ENCODE measurements at regions not wholly inside any gene's neighbourhood (a gene's known extent, or its start where the extent isn't known, plus 50 kb on each side); places are given as distances from the start of the nearest gene placed in this dataset.
"Not testable (repeated sequence)": the region's sequence is repeated elsewhere in the genome, so short reads cannot be mapped to it uniquely, and the experiment has no call there.

- intact Hi-C loops (cut with DNase I) = no loop called here
- DNase-seq = no peak
Measured at GRCh38 chr4:92198711-92199110, 105.1 kb upstream of the GRID2 start.

GRCh38 chr4:92199135-92199534, 104.6 kb upstream of the GRID2 start:
- intact Hi-C loops (cut with DNase I) = no loop called here
- DNase-seq = no peak

GRCh38 chr4:92210906-92211305, 92.9 kb upstream of the GRID2 start:
- intact Hi-C loops (cut with DNase I) = no loop called here
- DNase-seq = peak in 1 of 10 donors; percentile 26

GRCh38 chr4:92215476-92215875, 88.3 kb upstream of the GRID2 start:
- DNase-seq = no peak

GRCh38 chr4:92231511-92231910, 72.3 kb upstream of the GRID2 start:
- intact Hi-C loops (cut with DNase I) = no loop called here
- DNase-seq = no peak

More at GRCh38 chr4:92215476-92215875, 88.3 kb upstream of the GRID2 start:
- intact Hi-C loops (cut with DNase I) = no loop called here

- intact Hi-C loops (cut with DNase I) = no loop called here
- DNase-seq = no peak
Measured at GRCh38 chr4:92232566-92232965, 71.2 kb upstream of the GRID2 start.

- intact Hi-C loops (cut with DNase I) = no loop called here
- no peak for DNase-seq
Measured at GRCh38 chr4:92234393-92235176, 69.2 kb upstream of the GRID2 start.

GRCh38 chr4:92235731-92236130, 68.0 kb upstream of the GRID2 start:
- no peak for DNase-seq
- intact Hi-C loops (cut with DNase I) = no loop called here

- intact Hi-C loops (cut with DNase I) = no loop called here
- no peak for DNase-seq
Measured at GRCh38 chr4:92236877-92237276, 66.9 kb upstream of the GRID2 start.

- intact Hi-C loops (cut with DNase I) = no loop called here
- no peak for DNase-seq
Measured at GRCh38 chr4:92237559-92237958, 66.2 kb upstream of the GRID2 start.

- intact Hi-C loops (cut with DNase I) = no loop called here
- DNase-seq = no peak
Measured at GRCh38 chr4:92241094-92241493, 62.7 kb upstream of the GRID2 start.

- intact Hi-C loops (cut with DNase I) = no loop called here
Measured at GRCh38 chr4:92246384-92246783, 57.4 kb upstream of the GRID2 start.

GRCh38 chr4:92249541-92249940, 54.2 kb upstream of the GRID2 start:
- intact Hi-C loops (cut with DNase I) = no loop called here
- no peak for DNase-seq

More at GRCh38 chr4:92246384-92246783, 57.4 kb upstream of the GRID2 start:
- DNase-seq = no peak

- DNase-seq = no peak
- intact Hi-C loops (cut with DNase I) = no loop called here
Measured at GRCh38 chr4:92251711-92252110, 52.1 kb upstream of the GRID2 start.

GRCh38 chr4:92252358-92252757, 51.4 kb upstream of the GRID2 start:
- intact Hi-C loops (cut with DNase I); DNase-seq: not testable (repeated sequence)

GRCh38 chr4:92252846-92253245, 50.9 kb upstream of the GRID2 start:
- no peak for DNase-seq
- intact Hi-C loops (cut with DNase I) = no loop called here

- intact Hi-C loops (cut with DNase I) = no loop called here
- no peak for DNase-seq
Measured at GRCh38 chr4:92253550-92253949, 50.2 kb upstream of the GRID2 start.
